ENCODE measurements at regions not wholly inside any gene's neighbourhood (a gene's known extent, or its start where the extent isn't known, plus 50 kb on each side); places are given as distances from the start of the nearest gene placed in this dataset.
"Not testable (repeated sequence)": the region's sequence is repeated elsewhere in the genome, so short reads cannot be mapped to it uniquely, and the experiment has no call there.

DNA sequence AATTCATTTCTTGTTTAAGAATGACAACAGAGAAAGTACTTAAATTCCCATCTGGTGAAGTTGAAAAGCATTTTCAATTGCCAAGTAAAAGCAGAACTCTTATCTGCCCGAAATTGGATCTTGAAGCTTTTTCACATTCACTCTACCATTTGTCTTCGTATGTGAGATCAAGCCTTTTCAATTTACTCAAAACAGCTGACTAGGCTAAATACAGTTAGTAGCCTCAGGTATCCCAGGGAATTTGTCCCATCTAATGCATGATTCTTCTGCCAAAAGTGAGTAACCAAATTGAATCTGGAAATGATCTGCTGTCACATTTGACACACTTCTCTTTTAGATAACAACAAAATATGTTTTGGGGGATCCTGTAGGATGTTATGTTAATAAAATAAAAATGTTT, 596.8 kb upstream of the HS3ST5 start:
- no peak for DNase-seq (ENCODE audit: low spot score)

DNA sequence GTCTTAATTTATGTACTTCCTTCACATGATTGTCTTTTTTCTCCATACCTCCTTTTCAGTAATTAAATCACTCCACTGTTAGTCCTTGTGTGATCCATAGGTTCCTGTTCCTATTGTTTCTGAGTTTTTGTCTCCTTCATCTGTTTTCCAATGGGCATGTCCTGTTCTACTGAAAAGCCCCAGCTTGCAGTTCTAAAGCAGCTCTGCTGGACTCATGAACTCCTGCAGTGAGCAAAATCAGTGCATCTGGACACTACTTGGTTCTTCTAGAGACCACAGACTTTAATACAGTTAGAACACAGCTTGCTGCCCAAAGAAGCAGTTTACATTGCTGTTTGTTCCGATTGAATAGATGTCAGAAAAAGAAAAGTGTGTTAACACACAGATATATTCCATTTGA, 593.3 kb upstream of the HS3ST5 start:
- DNase-seq (ENCODE audit: low spot score): no peak

DNA sequence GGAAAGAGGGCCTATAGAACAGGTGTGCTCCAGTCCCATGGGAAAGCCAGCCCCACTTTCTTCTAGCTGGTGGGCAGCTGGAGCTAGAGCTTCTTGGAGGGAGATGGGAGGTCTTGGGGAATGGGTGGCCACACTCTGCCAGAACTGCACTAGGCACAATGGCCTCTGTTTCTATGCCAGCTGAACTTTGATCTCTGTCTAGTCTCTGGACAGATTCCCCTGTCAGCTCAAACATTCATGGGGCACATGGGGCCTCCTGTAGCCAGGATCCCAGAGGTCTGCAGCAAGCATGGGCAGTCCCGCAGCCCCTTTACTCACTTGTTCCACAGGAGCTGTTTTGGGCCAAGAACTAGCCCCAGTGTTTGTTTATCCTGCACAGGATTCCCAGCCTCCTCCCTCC, 591.3 kb upstream of the HS3ST5 start:
- DNase-seq (ENCODE audit: low spot score): no peak

DNA sequence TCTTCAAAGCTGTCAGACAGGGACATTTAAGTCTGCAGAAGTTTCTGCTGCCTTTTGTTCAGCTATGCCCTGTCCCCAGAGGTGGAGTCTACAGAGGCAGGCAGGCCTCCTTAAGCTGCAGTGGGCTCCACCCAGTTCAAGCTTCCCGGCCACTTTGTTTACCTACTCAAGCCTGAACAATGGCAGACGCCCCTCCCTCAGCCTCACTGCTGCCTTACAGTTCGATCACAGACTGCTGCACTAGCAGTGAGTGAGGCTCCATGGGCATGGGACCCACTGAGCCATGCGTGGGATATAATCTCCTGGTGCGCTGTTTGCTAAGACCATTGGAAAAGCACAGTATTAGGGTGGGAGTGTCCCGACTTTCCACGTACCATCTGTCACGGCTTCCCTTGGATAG, 585.9 kb upstream of the HS3ST5 start:
- not testable (repeated sequence) for DNase-seq (ENCODE audit: low spot score)

DNA sequence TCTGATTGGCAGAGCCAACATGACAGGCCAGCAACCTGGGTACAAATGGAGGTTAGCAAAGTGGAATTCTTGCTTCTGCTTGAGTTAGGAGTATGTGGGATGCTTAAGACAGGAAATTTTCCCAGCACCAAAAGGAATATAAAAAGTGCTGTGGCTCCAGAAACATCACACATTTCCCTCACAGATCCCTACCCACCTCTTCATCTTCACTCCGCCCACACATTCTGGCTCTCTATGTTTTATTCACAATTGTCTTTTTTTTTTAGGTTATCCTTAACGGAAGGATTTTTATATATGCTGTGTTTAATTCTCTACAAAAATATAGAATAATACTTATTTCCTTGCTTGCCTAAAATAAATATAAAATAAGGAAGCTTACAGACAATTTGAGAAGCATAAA, 563.3 kb upstream of the HS3ST5 start:
- no peak for DNase-seq (ENCODE audit: low spot score)

DNA sequence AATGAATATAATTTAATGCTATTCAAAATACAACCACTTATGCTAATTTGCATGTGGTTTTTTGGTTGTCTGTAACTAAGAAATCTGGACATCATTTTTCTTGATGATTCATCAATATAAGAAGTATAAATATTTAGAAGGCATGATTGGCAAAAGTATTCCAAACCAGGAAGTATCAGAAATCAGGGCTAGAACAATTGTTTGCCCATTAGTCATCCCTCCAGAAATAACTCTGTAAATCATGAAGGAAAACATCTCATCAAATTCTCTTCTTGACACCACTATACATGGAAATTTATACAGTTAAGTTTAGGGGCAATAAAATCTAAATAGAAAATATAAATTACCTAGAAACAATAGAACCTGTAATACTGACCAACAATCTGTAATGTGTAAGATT, 554.7 kb upstream of the HS3ST5 start:
- DNase-seq (ENCODE audit: low spot score): no peak

DNA sequence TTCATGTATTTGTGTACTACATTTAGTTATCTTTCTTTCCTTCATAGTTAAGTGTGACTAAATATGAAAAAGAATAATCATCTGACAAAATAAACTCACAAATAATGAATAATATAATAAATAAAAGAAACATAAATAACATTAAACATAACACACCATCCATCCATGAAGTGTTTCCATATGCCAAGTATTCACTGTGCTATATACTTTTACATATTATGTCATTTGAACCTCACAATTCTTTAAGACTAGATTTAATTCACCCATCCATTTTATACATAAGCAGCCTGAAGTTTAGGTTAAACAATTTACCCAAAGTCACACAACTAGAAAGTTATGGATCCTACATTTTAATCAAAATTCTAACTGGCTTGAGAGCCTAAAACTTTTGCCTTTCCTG, 549.4 kb upstream of the HS3ST5 start:
- DNase-seq (ENCODE audit: low spot score): no peak

DNA sequence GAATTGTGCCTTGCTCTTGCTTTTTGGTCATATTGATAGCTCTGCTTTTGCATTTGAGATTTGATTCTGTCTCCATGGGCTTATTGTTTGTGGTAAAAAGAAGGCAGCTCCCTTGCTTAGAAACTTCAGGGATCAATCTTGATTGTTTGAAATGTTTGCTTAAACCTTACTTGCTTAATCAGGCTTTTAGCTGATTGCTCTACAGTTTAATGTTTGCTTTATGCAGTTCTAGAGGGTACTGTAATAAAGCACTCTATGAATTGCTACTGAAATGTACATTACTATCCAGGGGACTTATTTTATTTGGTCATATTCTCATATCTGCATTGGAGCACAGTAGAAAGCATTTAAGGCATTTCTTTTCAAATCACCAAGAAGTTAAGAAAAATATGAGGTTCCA, 545.4 kb upstream of the HS3ST5 start:
- DNase-seq (ENCODE audit: low spot score): no peak

DNA sequence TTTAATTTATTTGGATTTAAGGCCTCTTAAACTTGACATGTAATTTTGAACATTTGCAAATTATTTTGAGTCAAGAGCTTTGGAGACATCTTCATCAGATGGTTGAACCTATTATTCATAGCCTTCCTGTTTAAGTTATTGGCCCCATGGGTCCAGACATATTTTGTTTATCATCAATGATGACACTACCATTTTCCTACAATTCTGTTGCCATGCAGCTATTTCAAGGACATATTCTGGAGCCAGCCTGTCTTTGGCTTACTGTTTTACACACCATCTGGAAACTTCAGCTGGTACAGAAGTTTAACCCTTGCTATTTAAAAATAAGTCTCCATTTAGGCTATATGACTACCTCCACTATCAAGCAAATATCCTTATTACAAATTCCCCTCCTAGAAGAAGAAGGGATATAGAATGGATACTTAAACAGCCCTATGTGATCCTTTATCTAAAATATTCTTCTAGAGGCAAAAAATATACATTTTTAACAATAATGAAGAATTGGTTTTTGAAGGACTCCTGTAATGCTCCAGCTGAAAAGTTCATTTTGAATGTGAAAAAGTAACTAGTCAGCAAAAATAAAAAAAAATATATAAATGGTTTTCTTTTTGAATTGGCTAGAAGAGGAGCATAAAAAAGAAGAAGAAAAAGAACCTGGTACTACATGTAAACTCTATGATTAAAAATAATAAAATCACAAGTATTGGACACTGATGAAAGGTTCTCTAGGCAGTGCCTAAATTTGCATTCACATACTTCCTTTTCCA, 544.0 kb upstream of the HS3ST5 start:
- DNase-seq (ENCODE audit: low spot score): no peak

DNA sequence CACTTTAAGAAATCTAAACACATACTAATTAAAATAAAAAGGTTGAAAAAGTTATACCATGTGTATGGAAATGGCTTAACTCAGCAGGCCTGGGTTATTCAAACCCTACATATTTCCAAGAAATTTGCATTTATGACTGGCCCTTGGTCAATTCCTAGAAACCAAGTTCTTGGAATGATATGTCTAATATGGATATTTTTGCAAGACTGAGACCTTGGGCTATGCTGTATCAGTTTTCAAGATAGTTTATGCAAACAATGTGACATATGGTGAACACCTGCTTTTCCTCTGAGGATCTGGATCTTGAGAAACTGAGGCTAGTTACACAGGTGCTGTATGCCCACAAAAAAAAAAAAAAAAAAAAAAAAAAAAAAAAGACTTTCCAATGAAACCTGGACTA, 536.9 kb upstream of the HS3ST5 start:
- no peak for DNase-seq (ENCODE audit: low spot score)

DNA sequence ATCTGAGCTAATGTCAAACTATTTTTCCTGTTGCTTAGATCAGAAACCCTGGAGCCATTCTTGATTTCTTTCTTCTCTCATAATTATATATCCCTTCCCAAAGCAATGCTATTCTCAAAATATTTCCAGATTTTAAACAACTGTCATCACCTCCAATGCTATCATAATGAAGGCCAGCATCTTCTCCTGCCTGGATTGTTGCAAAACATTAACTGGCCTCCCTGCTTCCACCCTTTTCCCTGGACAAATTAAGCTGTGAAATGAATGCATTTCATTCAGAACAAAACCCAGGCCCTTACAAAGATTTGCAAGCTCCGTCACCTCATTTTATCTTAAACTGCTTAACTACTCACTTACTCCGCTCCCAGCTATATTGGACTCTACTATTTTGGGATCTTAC, 535.3 kb upstream of the HS3ST5 start:
- DNase-seq (ENCODE audit: low spot score): no peak

DNA sequence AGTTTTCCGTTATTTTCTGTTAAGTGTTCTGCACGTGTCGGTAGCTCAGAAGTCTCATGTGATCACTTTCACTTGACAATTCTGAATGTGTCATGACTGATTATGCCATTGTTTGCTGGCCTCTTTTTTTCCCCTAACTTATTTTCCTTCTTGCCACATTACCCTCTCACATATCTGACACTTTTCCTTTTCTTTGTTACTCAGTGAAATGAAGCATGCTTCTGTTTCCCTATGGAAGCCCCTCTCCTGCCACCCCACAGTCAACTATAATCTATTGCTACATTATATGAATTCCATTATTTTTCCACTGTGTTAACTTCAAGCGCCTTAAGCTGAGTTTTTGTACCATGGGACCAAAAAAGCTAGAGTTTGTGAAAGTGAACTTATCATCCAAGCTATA, 531.6 kb upstream of the HS3ST5 start:
- no peak for DNase-seq (ENCODE audit: low spot score)

DNA sequence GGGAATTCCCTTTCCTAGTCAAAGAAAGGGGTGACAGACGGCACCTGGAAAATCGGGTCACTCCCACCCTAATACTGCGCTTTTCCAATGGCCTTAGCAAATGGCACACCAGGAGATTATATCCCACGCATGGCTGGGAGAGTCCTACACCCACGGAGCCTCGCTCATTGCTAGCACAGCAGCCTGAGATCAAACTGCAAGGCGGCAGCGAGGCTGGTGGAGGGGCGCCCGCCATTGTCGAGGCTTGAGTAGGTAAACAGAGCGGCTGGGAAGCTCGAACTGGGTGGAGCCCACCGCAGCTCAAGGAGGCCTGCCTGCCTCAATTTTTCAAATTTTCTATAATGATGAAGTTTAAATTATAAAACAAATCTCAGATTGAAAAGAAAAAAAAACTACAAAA, 522.7 kb upstream of the HS3ST5 start:
- DNase-seq (ENCODE audit: low spot score): not testable (repeated sequence)

DNA sequence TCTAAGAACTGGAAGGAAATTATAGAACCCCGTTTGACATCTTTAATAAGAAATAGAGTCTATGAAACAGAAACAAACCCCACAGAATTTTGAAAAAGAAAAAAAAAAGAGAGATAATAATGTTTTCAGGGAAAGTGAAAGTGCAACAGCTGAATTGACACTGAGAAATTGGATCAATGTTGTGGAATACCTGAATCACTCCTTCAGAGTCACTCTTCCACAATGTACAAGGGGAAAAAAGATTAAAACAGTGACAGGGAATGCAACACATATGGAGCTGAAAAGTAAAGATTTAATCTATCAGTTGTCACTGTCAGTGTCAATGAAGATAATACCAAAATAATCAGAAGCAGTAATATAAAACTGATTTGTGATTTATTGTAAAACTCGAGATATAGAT, 520.8 kb upstream of the HS3ST5 start:
- DNase-seq (ENCODE audit: low spot score): no peak

DNA sequence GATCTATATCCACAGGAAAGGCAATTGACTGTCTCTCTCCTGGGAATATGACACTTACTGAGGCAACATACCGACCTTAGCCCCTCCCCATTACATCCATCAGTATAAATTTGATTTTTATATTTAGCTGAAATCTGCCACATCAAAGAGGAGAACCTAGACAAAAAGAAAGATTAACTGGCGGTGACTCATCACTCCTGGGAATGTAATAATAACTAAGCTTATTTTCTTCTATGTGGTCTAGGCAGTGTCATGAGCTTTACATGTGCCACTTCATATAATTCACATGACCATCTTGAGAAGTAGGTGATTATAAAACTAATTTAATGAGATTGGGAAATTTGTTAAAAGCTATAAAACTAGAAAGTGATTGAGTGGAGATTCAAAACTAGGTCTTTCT, 520.0 kb upstream of the HS3ST5 start:
- no peak for DNase-seq (ENCODE audit: low spot score)

DNA sequence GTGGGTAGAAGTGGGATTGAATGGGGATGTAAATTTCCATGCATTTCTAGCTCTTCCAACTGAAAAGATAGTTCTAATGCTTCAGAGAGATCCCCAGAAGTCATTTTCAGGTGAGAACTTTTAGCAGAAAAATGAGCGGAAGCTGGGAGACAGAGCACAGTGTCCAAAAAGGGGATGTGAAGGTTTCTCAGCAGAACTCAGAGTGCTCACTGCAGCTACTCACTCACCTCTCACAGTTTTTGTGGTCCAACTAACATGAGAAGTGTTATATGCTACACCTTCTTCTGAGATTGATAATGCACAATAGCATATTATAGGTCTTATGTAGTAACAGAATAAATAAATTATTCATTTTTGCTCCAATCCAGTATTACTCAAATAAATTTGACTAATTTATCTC, 519.2 kb upstream of the HS3ST5 start:
- no peak for DNase-seq (ENCODE audit: low spot score)

DNA sequence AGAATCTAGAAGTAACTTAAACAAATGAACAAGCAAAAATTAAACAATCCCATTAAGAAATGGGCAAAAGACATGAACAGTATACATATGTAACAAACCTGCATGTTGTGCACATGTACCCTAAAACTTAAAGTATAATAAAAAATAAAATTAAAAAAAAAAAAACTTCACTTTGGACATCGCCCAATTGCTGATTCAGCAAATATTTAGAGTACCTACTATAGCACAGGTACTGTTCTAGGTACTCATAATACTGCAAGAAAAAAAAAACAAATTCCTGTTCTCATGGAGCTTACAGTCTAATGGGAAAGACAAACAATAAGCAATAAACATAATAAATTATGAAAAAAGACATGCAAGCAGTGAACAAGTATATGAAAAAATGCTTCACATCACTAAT, 501.5 kb upstream of the HS3ST5 start:
- DNase-seq (ENCODE audit: low spot score): no peak

DNA sequence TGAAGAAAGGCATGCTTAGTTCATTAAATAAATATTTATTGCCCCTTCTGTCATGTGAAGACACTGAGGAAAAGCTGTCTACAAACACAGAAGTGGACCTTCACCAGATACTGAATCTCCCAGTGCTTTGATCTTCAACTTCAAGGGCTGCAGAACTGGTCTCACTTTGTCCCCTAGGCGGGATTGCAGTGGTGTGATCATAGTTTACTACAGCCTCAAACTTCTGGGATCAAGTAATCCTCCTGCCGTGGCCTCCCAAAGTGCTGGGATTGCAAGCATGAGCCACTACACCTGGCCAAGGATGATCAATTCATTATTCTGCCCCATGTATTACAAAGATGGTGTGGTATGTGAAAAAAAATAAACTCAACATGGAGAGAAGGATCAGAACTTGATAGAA, 496.2 kb upstream of the HS3ST5 start:
- no peak for DNase-seq (ENCODE audit: low spot score)

DNA sequence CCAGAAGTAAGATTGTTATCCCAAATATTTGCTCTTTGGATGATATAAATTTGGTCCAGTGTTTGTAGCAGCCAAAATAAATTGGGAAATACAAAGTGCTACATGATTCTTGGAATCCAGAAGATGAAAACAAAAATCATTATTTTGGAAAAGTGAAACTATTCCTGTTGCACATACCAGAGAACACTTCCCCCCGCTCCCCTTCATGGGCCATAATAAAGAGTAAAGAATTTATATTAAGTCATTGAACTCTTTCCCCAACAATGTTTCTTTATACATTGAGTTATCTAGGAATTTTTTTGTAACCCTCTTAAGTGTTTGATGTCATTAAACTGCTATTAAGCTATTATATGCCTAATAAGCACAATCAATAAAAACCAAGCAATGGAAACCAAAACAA, 490.4 kb upstream of the HS3ST5 start:
- DNase-seq (ENCODE audit: low spot score): no peak

DNA sequence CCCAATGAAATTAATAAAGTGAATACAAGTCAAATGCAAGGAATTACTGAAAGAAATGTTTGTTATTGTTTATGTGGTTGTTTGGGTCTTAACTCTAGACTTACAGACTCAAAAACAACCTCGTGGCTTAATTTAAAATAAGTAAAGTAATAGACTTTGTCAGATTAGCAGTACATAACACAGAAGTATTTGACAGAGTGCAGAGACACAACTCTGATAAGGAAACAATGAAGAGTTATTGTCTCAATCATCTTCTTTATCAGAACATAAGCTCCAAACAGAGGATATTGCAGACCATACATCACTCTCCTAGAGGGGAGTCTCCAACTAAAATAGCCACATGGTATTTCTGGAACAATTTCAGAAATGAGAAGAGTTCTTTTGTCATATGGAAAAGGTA, 487.7 kb upstream of the HS3ST5 start:
- peak; percentile 77 for DNase-seq (ENCODE audit: low spot score)

DNA sequence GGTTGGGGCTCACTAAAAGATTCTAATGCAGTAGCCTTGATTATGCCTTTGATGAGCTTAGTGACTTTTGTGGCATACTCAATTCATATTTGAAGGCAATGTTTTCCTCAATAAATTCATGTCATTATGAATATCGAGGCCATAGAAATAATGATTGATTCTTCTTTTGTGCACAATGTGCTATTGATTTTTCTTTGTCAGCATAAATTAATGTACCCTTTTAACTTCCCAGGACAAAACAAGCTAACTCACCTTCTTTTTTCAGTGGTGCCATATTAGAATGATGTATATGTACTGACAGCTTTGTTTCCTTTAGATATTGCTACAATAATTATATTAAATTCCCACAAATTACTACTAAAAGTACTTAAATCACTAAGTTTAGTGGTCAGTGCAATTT, 484.3 kb upstream of the HS3ST5 start:
- no peak for DNase-seq (ENCODE audit: low spot score)

DNA sequence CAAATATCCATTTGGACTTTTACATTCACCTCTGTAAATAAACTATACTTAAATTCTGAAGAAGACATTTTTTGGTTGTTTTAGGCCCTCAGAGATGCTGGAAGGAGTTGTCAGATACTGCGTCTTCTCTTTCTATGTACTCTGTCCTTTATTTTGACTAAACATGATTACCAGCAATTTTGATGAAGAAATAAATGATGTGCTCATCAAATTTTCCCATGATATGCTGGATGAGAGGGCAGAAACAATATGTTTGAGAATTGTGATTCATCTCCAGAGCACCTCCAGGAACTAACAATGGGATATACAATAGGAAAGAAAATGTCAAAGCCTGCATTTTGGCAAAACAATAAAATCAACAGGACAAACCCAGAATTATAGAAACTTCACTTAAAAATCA, 481.6 kb upstream of the HS3ST5 start:
- DNase-seq (ENCODE audit: low spot score): no peak

DNA sequence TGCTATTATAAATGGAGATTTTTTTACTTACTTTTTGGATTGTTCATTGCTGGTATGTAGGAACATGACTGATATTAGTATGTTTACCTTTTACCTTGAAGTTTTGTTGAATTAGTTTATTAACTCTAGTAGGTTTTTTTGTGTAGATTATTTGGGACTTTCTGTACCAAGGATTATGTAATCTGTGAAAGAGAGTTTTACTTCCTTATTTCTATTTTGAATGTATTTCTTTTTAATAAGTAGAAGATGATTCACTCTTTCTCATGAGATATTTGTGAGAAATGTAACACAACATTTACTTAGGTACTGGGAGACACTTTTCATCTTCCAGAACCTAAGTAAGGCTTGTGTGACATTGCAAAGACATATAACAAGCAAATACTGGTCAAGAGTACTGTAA, 473.9 kb upstream of the HS3ST5 start:
- DNase-seq (ENCODE audit: low spot score): no peak

DNA sequence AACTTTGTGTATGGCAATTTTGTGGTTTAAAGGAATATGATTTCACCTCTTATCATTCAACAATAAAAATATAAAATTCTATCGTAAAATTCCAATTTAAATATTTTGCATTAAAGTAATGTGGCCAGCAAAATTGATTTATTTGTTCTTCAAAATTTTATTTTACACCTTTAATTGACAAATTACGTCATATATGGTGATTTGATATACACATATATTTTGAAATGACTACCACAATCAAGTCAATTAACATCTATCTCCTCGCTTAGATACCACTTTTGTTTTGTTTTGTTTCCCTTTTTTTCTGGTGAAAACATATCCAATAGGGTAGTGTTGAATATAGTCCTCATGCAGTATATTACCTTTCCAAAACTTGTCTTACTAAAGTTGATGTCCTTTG, 467.6 kb upstream of the HS3ST5 start:
- no peak for DNase-seq (ENCODE audit: low spot score)
